Tibial nerve (tissue), 4 donors: ENCODE measurements at regions not wholly inside any gene's neighbourhood (a gene's known extent, or its start where the extent isn't known, plus 50 kb on each side); places are given as distances from the start of the nearest gene placed in this dataset.

Experiments
- CTCF ChIP-seq, 5 experiments: fragments of 200-600 bp in 3 of 5; fragments of 450-650 bp in 2 of 5; sonication (generic) in 3 of 5; IDR thresholded peaks; one replicate each; pipeline ENCODE4 v1.5.1; 2016 to 2019; ENCODE audit warnings: antibody characterized with exemption in 5 of 5, mild to moderate bottlenecking in 3 of 5, moderate library complexity in 2 of 5
- EP300 ChIP-seq, 2 donors: sonication (generic); formaldehyde crosslinking; IDR thresholded peaks; one replicate each; pipeline ENCODE4 v1.6.1; 2017; ENCODE audit warnings: antibody characterized with exemption in 2 of 2, mild to moderate bottlenecking in 1 of 2
- POLR2A ChIP-seq, 2 donors: fragments of 450-650 bp; IDR thresholded peaks; one replicate each; pipeline ENCODE4 v1.6.1; 2017; ENCODE audit warnings: antibody characterized with exemption in 2 of 2, mild to moderate bottlenecking in 2 of 2, moderate library complexity in 2 of 2

GRCh38 chr2:154551649-154552048 lies 146.8 kb upstream of the KCNJ3 start:
- TF ChIP-seq CTCF (IDR thresholded peaks at IDR 0.05): no peak
- TF ChIP-seq EP300 (IDR thresholded peaks at IDR 0.05): no peak
- TF ChIP-seq POLR2A (IDR thresholded peaks at IDR 0.05): no peak
